Endothelial cell of umbilical vein (primary cell): ENCODE measurements at regions not wholly inside any gene's neighbourhood (a gene's known extent, or its start where the extent isn't known, plus 50 kb on each side); places are given as distances from the start of the nearest gene placed in this dataset.

ENCODE experiments used
- BruUV-seq: library from RNA; stranded (reverse); fragments of 400-500 nt; replicated peaks from 2 replicates; lab custom pipeline; 2021; lab: Mats Ljungman, UMichigan
- CTCF ChIA-PET: fragments of 300-600, 350-600 bp; sonication (Branson Sonifier 250); formaldehyde crosslinking; loops from one replicate; lab custom pipeline; 2021; ENCODE audit warnings: antibody characterized with exemption, inconsistent platforms; lab: Charles Lee
- POLR2A ChIA-PET: fragments of 300-600, 350-600 bp; sonication (Branson Sonifier 250); formaldehyde crosslinking; loops from one replicate; lab custom pipeline; 2021; ENCODE audit warnings: antibody characterized with exemption, inconsistent platforms; lab: Charles Lee
- DNase-seq: peaks from one replicate; pipeline ENCODE4 v3.0.0-alpha.2; 2011; ENCODE audit warnings: low read depth, low spot score
- FAIRE-seq: peaks from 2 replicates; lab custom pipeline; 2011; peaks lifted over from hg19 to GRCh38; lab: Jason Lieb, UNC
- H2AFZ ChIP-seq: 2 replicates; pipeline ENCODE4 v1.6.0; 2012; ENCODE audit warnings: low read depth, low read length, control low read depth, inconsistent platforms
- H3K27ac ChIP-seq: 2 replicates; pipeline ENCODE4 v1.5.1; 2011; ENCODE audit warnings: low read depth, mild to moderate bottlenecking, control low read depth, low read length, moderate library complexity; ENCODE audit not compliant: insufficient read depth
- H3K27me3 ChIP-seq, 2 experiments: 2 replicates each; pipeline versions ENCODE4 v1.6.0 to v1.6.1; 2011; ENCODE audit warnings: low read length in 2 of 2, mixed read lengths in 1 of 2; ENCODE audit not compliant: control insufficient read depth in 2 of 2, insufficient read depth in 2 of 2
- H3K36me3 ChIP-seq, 2 experiments: 2 replicates in 1 of 2; 3 replicates in 1 of 2; pipeline ENCODE4 v1.5.1; 2011; ENCODE audit warnings: low read length in 2 of 2, mild to moderate bottlenecking in 1 of 2, moderate library complexity in 1 of 2; ENCODE audit not compliant: control insufficient read depth in 2 of 2, insufficient read depth in 2 of 2; ENCODE audit errors: extremely low read depth in 1 of 2
- H3K4me1 ChIP-seq: 3 replicates; pipeline ENCODE4 v1.5.1; 2011; ENCODE audit warnings: mild to moderate bottlenecking, low read length; ENCODE audit not compliant: control insufficient read depth, insufficient read depth; ENCODE audit errors: extremely low read depth
- H3K4me2 ChIP-seq: 2 replicates; pipeline ENCODE4 v1.6.1; 2011; ENCODE audit warnings: low read length, control low read depth, mixed read lengths; ENCODE audit not compliant: insufficient read depth
- H3K4me3 ChIP-seq, 3 experiments: fragments of 200-600 bp in 1 of 3; sonication (generic), shearing (Covaris generic) in 1 of 3; replicated peaks in 1 of 3; 2 replicates each; pipeline ENCODE4 v1.5.1; 2011 to 2016; ENCODE audit warnings: control low read depth in 3 of 3, low read length in 3 of 3, mild to moderate bottlenecking in 2 of 3, inconsistent platforms in 1 of 3, low read depth in 1 of 3, moderate library complexity in 1 of 3; ENCODE audit not compliant: insufficient read depth in 1 of 3
- H3K79me2 ChIP-seq: 2 replicates; pipeline ENCODE4 v1.6.0; 2012; ENCODE audit warnings: low read length, inconsistent platforms; ENCODE audit not compliant: control insufficient read depth, insufficient read depth
- H3K9ac ChIP-seq: replicated peaks from 2 replicates; pipeline ENCODE3; 2011; ENCODE audit warnings: low read length, control low read depth; ENCODE audit not compliant: insufficient read depth; ENCODE audit errors: extremely low read depth
- H3K9me1 ChIP-seq: replicated peaks from 3 replicates; pipeline ENCODE4 v1.6.0; 2011; ENCODE audit warnings: mild to moderate bottlenecking, low read length; ENCODE audit not compliant: control insufficient read depth, insufficient read depth; ENCODE audit errors: extremely low read depth
- H3K9me3 ChIP-seq: replicated peaks from 2 replicates; pipeline ENCODE4 v1.5.1; 2012; ENCODE audit warnings: low read length, inconsistent platforms; ENCODE audit not compliant: control insufficient read depth, insufficient read depth
- H4K20me1 ChIP-seq: replicated peaks from 2 replicates; pipeline ENCODE3; 2011; ENCODE audit warnings: mild to moderate bottlenecking, low read length; ENCODE audit not compliant: control insufficient read depth, insufficient read depth; ENCODE audit errors: extremely low read depth
- EZH2 ChIP-seq: IDR thresholded peaks from 2 replicates; pipeline ENCODE4 v1.6.1; 2012; ENCODE audit warnings: borderline replicate concordance, low read depth, mild to moderate bottlenecking, moderate library complexity, low read length, inconsistent platforms; ENCODE audit not compliant: severe bottlenecking
- FOS ChIP-seq: IDR thresholded peaks from 2 replicates; pipeline ENCODE4 v1.6.1; 2011; ENCODE audit warnings: mild to moderate bottlenecking, low read length, moderate library complexity, borderline replicate concordance; ENCODE audit not compliant: insufficient read depth
- GATA2 ChIP-seq: IDR thresholded peaks from 2 replicates; pipeline ENCODE4 v1.7.0; 2011; ENCODE audit warnings: low read depth, mild to moderate bottlenecking, moderate library complexity, mixed read lengths, low read length; ENCODE audit not compliant: insufficient read length, insufficient read depth
- JUN ChIP-seq: IDR thresholded peaks from 2 replicates; pipeline ENCODE4 v1.6.1; 2011; ENCODE audit warnings: borderline replicate concordance, low read depth; ENCODE audit not compliant: insufficient read length, insufficient read depth
- MYC ChIP-seq: IDR thresholded peaks from one replicate; pipeline ENCODE4 v1.6.1; 2011; ENCODE audit warnings: mild to moderate bottlenecking, low read depth, low read length
- POLR2A ChIP-seq: IDR thresholded peaks from 2 replicates; pipeline ENCODE4 v1.6.1; 2012; ENCODE audit warnings: low read depth, mild to moderate bottlenecking, control low read depth, low read length
- POLR2AphosphoS5 ChIP-seq: IDR thresholded peaks from 2 replicates; pipeline ENCODE4 v1.6.1; 2012; ENCODE audit warnings: low read depth, mild to moderate bottlenecking, control low read depth, low read length, moderate library complexity; ENCODE audit not compliant: insufficient read depth
- dilution Hi-C: fragments of 300-500 bp; cut with MboI; formaldehyde crosslinking; loops from one replicate; pipeline ENCODE4 v1.15.0; 2019; ENCODE audit warnings: low sequenced_read_pairs; ENCODE audit not compliant: extremely low pct_ligation_motif_present
- intact Hi-C: fragments of 100-400 bp; cut with micrococcal nuclease; formaldehyde crosslinking; loops from one replicate; pipeline ENCODE4 v1.10.0; 2022
- TF ChIP-seq, protein P1 (sequence below), 2 donors: IDR thresholded peaks; 1 replicate in 1 of 2; 2 replicates in 1 of 2; pipeline ENCODE4 v1.5.1; 2011; ENCODE audit warnings: low read length in 2 of 2, mild to moderate bottlenecking in 2 of 2, moderate library complexity in 2 of 2, control low read depth in 1 of 2, inconsistent platforms in 1 of 2, low read depth in 1 of 2; ENCODE audit not compliant: insufficient read depth in 1 of 2; ENCODE audit errors: extremely low read depth in 1 of 2
- TF ChIP-seq, protein P2 (sequence below): IDR thresholded peaks from 2 replicates; pipeline ENCODE4 v1.6.1; 2011; ENCODE audit not compliant: insufficient read depth, insufficient read length

DNA sequence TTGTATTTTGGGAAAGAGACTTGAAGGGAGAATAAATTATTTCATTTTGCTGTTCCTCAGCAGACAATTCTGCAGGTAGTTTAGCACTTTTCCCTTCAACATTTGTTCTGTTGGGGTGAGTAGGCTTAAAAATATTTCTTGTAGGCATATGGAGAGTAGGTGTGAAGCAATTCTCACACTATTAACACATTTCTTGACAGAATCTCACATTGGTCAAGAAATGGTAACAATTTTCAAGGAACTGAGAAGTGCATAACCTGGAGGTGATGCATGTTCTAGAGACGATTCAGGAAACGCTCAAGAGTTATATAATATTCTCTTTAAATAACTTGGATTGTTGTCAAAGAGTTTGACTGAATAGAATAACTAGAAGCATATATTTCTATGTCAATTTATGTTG, 658.2 kb downstream of the STIM2 start:
- H3K27me3 ChIP-seq = no peaks in the 10 kb centered on the region
- no peak for TF ChIP-seq POLR2A
- TF ChIP-seq JUN = no peak
- TF ChIP-seq FOS = no peak
- no peak for TF ChIP-seq MYC
- TF ChIP-seq POLR2AphosphoS5 = no peak
- no peak for TF ChIP-seq EZH2
- TF ChIP-seq, protein P1, sequence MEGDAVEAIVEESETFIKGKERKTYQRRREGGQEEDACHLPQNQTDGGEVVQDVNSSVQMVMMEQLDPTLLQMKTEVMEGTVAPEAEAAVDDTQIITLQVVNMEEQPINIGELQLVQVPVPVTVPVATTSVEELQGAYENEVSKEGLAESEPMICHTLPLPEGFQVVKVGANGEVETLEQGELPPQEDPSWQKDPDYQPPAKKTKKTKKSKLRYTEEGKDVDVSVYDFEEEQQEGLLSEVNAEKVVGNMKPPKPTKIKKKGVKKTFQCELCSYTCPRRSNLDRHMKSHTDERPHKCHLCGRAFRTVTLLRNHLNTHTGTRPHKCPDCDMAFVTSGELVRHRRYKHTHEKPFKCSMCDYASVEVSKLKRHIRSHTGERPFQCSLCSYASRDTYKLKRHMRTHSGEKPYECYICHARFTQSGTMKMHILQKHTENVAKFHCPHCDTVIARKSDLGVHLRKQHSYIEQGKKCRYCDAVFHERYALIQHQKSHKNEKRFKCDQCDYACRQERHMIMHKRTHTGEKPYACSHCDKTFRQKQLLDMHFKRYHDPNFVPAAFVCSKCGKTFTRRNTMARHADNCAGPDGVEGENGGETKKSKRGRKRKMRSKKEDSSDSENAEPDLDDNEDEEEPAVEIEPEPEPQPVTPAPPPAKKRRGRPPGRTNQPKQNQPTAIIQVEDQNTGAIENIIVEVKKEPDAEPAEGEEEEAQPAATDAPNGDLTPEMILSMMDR (IDR thresholded peaks at IDR 0.05; ENCODE audit: extremely low read depth in 1 of 2, insufficient read depth in 1 of 2, low read depth in 1 of 2, low read length in 2 of 2) = no peak
- no peak for TF ChIP-seq GATA2
- TF ChIP-seq, protein P2, sequence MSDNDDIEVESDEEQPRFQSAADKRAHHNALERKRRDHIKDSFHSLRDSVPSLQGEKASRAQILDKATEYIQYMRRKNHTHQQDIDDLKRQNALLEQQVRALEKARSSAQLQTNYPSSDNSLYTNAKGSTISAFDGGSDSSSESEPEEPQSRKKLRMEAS = no peak
- H3K4me1 ChIP-seq = no peaks in the 10 kb centered on the region
- no peaks in the 10 kb centered on the region for H3K36me3 ChIP-seq
- H3K9ac ChIP-seq = no peak overlapping the region
- H4K20me1 ChIP-seq = no peaks in the 10 kb centered on the region
- no peaks in the 10 kb centered on the region for H3K9me1 ChIP-seq
- FAIRE-seq (no peak), DNase-seq (no peak)
- ChIA-PET POLR2A (no interaction called here), CTCF (no interaction called here)
- H3K27ac ChIP-seq = no peak overlapping the region
- intact Hi-C loops = no loop called here
- H2AFZ ChIP-seq = no peak overlapping the region
- no peak overlapping the region for H3K4me2 ChIP-seq
- dilution Hi-C loops = no loop called here
- no peaks in the 10 kb centered on the region for H3K79me2 ChIP-seq
- H3K4me3 ChIP-seq = no peak overlapping the region
- H3K9me3 ChIP-seq = no peaks in the 10 kb centered on the region
- BruUV-seq = no TSS peak
